Fibroblast of peridontal ligament (primary cell): ENCODE measurements at regions not wholly inside any gene's neighbourhood (a gene's known extent, or its start where the extent isn't known, plus 50 kb on each side); places are given as distances from the start of the nearest gene placed in this dataset.

Experiments
- DNase-seq: peaks from one replicate; pipeline ENCODE4 v3.0.0-alpha.2; 2010; ENCODE audit errors: extremely low read depth

DNA sequence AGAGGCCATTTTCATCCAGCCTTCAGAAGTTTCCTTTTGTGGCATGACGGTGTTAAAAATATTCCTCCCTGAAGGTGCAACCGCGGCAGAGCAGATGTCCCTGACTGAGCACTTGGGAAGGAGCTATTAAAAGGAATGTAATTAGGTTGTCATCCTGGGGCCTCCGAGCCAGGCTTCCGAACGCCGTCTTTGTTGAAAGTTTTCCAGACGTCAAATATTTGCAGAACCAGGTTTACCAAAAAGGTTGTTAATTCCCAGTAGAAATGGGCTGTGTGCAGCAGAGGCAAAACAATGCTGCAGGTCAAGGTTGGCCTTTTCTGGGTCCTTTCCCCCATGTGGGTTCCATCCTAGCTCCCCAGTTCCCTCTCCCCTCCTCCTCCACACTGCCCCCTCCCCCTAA is 88.8 kb upstream of the CALM2 start:
- no peak for DNase-seq

DNA sequence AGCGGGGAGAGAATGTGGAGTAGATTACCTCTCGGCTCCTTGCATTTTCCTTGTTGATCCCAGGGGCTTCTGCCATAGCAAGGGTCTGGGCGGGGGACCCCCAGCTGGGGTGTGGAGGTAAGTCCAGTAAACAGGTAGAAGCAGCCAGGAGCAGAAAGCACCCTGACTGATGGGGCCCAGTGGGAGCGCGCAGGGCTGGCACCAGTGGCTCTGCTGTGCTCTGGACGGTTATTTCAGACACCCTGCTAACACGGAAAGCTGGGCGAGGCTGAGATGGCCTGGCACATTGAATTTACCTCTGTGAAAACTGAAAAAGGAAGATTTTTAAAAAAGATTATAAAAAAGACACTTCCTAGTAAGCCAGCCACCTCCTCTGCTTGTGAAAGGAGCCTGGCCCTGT is 88.4 kb upstream of the CALM2 start:
- DNase-seq, result no peak

GRCh38 chr2:47264143-47264542 is 87.8 kb upstream of the CALM2 start:
- DNase-seq, result no peak

DNA sequence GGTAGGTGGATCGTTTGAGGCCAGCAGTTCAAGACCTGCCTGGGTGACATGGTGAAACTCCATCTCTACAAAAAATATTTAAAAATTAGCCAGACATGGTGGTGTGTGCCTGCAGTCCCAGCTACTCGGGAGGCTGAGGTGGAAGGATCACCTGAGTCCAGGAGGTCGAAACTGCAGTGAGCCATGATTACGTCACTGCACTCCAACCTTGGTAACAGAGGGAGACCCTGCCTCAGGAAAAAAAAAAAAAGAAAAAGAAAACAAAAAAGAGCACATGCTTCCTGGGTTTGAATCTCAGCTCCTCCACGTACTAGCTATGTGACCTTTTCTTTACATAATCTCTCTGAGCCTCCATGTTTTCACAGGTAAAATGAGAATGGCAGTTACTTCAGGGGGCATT is 86.3 kb upstream of the CALM2 start:
- DNase-seq, result no peak

DNA sequence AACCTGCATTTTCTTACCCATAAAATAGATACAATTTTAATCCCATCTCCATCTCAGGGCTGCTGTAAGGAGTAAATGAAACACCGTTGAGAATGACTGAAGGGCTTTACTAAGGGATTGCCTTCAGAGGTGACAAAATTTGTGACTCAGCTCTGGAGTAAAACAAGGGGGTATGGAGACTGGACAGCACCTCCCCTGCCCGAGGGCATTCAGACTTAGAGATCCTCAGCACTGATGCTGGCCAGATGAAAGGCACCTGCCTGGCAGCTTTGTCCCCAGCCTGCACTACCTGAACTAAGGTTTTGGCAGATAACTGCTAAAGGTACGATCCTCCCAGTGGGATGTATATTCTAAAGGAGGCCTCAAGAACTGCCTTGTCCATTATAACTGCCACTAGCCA is 84.7 kb upstream of the CALM2 start:
- DNase-seq, result no peak

GRCh38 chr2:47259829-47260228 is 83.5 kb upstream of the CALM2 start:
- no peak for DNase-seq

- no peak for DNase-seq
Measured at GRCh38 chr2:47257946-47258348, 81.6 kb upstream of the CALM2 start.

- DNase-seq, result no peak
Measured at GRCh38 chr2:47256416-47257087, 80.2 kb upstream of the CALM2 start.

DNA sequence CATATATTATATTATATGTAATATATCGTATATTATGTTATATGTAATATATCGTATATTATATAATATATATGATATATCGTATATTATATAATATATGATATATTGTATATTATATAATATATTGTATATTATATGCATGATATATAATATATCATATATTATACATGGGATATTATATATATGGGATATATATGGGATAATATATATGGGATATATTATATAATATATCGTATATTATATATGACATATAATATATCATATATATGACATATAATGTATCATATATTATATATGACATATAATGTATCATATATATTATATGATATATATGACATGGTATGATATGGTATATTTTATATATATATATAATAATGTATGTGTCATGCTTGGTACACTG is 79.5 kb upstream of the CALM2 start:
- no peak for DNase-seq

- no peak for DNase-seq
Measured at GRCh38 chr2:47254464-47254863, 78.2 kb upstream of the CALM2 start.

DNA sequence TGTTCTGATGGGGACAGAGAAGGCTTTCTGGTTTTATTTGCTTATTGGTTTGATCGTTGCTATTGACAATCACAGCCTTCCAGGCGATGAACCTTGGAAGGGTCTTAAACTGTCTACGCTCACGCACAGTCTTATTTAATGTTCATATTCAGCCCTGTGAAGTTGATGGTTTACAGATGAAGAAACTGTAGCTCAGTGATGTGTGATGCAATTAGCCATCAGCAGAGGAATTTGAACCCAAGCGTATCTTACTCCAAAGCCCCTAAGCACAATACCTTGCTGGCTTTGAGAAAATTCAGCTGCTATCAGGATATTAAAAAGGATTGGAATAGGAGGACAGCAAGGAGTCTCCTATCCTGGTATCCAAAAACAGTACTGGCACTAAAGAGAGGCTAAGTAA is 77.1 kb upstream of the CALM2 start:
- no peak for DNase-seq

GRCh38 chr2:47251404-47251675 is 75.0 kb upstream of the CALM2 start:
- no peak for DNase-seq

DNA sequence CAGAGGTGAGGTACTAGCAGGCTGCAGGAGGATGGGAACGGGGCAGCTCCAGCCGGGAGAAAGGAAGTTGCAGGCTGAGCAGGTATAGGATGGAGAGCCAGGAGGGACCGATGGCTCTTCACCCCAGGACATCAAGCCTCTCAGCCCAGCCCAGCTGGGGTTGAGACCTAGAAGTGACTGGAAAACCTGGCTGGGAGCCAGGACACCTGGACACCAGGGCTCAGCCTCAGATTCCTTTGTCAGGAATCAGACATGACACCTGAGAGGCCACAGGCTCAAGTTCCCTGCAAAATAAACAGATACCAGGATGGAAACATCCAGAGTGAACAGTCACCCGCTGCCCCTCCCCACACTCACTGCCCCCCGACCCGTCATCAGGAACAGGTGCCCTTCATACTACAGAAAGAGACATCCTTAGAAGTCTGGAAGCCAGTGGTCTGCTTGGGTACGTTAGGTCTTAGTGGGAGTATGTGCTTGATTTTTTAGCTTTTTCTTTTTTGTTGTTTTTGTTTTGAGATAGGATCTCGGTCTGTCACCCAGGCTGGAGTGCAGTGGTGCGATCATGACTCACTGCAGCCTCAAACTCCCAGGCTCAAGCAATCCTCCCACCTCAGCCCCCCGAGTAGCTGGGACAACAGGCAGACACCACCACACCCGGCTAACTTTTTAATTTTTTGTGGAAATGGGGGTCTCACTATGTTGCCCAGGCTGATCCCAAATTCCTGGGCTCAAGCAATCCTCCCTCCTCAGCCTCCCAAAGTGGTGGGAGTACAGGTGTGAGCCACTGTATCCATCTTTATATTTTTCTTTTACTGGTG is 74.5 kb upstream of the CALM2 start:
- no peak for DNase-seq

DNA sequence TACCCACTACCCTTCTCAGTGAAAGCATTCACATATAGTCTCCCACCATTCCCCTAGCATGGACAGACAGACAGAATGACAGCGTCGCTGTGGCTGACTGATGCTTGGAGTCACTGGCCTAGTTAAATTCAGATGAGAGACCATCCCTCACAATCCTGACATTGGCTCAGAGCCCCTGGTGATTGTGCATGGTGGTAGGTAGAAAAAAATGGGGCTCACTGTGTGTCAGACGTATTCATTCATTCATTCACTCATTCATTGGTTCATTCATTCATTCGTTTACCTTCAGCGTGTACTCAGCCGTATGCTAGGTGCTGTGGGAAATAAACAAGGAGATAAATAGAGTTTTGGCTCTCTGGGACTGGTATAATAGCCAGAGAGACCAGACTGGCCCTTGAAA is 73.6 kb upstream of the CALM2 start:
- DNase-seq, result no peak

DNA sequence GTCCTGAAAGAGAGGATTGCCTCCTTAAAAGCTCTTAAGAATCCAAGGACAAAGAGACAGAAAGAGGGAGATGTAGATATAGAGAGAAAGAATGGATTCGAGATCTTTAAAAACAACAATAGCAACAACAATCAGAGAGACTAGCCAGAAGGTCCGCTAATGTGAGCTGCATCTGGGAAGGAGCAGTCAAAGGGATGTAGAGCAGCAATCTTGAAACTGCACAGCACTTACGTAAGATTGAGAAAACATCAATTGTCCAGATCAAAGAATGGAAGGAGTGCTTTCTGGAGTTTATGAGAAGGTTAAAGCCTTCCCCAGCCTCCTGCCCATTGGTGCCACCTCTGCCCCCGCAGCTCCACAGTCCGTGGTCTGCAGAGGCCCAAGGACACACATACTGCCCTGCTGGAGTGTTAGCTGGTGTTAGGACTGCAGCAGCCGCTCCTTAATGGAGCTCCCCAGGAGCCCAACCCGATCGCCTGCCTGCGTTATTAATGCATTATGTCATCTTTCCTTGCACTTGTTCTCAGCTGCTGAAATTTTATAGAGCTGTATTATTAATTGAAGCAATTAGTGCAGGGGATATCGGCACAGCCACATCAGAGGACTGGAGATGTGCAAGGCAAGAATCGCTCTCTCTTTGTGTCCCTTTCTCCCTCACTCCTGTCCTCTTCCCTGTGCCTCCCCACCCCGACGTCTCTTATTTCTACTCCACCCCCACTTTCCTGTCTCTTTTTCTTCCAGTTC is 73.0 kb upstream of the CALM2 start:
- DNase-seq, result no peak

- DNase-seq, result no peak
Measured at GRCh38 chr2:47243596-47244323, 67.4 kb upstream of the CALM2 start.

DNA sequence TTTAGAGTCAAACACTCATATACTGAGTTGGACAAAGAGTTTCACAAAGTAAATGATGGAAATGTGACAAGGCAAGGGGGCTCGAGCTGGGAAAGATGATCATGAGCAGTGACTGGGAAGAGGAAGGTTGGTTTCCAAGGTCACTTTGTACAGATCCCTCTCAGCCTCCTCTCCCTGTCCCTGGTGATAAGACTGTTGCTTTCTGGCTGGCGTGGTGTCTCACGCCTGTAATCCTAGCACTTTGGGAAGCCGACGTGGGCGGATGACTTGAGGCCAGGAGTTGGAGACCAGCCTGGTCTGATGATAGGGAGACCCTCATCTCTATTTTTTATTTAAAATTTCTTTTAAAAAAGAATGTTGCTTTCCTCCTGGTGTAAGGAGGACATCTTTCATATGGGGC is 65.4 kb upstream of the CALM2 start:
- no peak for DNase-seq

GRCh38 chr2:47239119-47239969 is 63.0 kb upstream of the CALM2 start:
- no peak for DNase-seq

DNA sequence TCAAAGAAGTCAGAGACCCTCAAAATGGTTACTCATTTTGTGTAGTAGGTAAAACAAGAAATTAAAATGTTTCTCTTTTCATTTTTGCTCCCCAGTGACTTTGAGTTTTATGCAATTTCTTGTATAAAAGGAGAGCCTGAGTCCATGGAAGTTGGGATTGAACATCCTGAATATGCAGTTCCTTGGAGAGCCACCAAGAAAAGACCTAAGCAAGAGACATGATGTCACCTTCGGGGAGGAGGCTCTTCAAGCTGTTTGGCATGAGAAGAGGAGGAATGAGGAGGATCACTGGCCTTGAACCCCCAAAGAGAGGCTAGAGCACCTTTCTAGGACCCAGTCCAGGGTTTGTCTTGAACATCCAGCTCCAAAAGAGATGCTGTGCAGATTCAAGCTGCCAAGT is 62.3 kb upstream of the CALM2 start:
- DNase-seq, result no peak

DNA sequence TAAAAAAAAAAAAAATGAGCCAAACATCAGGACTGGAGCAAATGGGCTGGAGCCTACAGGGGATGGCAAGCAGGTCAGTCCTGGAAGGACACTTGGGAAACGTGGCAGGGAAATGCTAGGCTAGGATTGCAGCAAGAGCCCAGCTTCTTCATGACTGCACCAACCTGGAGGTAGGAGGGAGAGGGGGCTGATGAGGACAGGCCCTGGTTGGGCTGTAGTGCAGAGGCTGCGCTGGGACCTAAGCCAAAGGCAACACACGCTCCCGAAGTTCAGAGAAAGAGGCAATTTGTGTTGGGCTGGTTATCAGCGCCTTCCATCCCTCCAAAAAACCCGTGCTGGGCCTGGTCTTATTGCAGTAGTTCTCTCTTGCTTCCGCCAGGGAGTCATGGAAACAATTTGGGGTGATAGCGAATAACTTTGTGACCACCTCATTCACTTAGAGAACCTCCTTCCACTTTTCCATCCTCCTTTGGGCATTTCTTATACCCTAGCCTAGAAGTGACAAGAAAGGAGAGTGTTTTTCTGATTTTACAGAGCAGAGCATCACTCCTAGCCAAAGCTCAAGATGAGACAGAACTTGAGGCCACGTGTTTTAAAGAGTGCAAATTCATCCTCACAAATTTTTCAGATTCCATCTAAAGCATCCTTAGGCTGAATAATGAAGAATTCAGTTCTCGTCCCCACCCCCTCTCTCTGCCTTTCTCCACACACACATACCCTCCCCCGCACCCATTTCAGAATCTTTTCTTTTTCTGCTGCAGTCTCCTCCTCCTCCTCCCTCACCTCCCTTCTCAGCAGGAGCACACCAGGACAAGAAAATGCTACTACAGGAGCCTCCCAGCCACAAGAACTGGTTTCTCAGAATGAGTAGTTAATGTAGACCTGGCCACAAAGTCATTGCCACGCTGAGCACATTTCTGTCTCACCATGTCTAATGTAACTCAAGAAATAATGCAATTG is 61.3 kb upstream of the CALM2 start:
- no peak for DNase-seq
